ENCODE measurements at regions not wholly inside any gene's neighbourhood (a gene's known extent, or its start where the extent isn't known, plus 50 kb on each side); places are given as distances from the start of the nearest gene placed in this dataset.
"Not testable (repeated sequence)": the region's sequence is repeated elsewhere in the genome, so short reads cannot be mapped to it uniquely, and the experiment has no call there.

- no peak for DNase-seq (ENCODE audit: low read depth)
Measured at GRCh38 chr7:68707159-68707558, 891.1 kb upstream of the AUTS2 start.

DNA sequence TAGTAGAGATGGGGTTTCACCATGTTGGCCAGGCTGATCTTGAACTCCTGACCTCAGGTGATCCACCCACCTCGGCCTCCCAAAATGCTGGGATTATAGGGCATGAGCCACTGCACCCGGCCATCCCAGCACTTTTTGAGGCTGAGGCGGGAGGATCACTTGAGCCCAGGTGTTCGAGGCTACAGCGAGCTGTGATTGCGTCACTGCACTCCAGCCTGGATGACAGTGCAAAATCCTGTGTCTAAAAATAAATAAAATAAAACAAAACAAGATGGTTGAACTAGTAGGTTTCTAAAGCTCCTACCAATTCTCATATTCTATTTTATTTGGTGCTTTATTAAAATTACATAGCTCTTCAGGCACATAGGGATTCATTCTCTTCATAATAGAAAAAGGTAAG lies 890.3 kb upstream of the AUTS2 start:
- no peak for DNase-seq (ENCODE audit: low read depth)

DNA sequence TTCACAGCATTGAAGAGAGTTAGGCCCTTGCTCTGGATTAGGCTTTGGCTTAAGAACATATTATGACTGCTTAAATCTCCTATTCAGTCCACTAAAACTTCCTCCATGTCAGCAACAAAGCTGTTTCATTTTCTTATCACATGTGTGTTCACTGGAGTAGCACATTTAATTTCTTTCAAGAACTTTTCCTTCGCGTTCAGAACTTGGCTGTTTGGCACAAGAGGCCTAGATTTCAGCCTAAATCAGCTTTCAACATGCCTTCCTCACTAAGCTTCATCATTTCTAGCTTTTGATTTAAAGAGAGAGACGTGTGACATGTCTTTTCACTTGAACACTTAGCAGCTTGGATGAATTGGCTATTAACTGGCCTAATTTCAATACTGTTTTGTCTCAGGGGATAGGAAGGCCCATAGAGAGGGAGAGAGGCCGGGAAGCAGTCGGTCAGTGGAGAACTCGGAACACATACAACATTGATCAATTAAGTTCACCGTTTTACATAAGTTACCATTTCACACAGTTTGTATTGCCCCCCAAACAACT lies 885.2 kb upstream of the AUTS2 start:
- DNase-seq (ENCODE audit: low read depth), result no peak

GRCh38 chr7:68714135-68714534 lies 884.1 kb upstream of the AUTS2 start:
- not testable (repeated sequence) for DNase-seq (ENCODE audit: low read depth)

- no peak for DNase-seq (ENCODE audit: low read depth)
Measured at GRCh38 chr7:68715907-68716306, 882.4 kb upstream of the AUTS2 start.

DNA sequence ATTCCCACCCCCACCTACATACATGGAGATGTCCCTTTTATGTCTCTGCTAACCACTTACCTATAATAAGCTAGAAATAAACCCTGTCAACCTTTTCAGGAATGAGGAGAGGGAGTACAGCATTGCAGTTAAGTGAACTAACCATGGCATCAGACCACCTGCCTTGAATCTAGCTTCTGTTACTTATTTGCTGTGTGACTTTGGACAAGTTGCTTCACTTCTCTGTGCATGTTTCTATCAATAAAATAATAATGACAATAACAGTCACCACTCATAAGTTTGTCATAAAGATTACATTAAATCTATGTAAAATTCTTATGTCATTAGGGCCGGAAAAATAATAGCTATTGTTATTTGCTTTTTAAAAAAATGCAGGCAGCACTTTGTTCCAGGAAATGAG lies 881.1 kb upstream of the AUTS2 start:
- DNase-seq (ENCODE audit: low read depth), result no peak

- no peak for DNase-seq (ENCODE audit: low read depth)
Measured at GRCh38 chr7:68718097-68718551, 880.2 kb upstream of the AUTS2 start.

DNA sequence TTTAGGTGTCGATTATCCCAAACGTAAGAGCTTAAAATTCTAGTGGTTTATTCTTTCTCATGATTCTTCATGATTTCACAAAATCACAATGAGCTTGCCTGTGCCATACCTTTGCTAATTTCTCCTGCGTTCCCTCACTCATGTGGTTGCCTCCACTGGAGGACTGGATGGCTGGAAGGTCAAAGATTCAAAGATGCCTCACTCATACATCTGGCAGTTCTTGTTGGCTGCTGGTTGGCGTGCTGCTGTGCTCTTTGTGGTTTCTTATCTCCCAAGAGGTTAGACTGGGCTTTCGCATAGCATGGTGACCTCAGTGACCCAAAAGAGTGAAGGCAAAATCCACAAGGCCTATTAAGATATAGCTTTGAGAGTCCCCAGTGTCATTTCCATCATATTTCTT lies 877.6 kb upstream of the AUTS2 start:
- DNase-seq (ENCODE audit: low read depth), result no peak

GRCh38 chr7:68722044-68722443 lies 876.2 kb upstream of the AUTS2 start:
- no peak for DNase-seq (ENCODE audit: low read depth)

DNA sequence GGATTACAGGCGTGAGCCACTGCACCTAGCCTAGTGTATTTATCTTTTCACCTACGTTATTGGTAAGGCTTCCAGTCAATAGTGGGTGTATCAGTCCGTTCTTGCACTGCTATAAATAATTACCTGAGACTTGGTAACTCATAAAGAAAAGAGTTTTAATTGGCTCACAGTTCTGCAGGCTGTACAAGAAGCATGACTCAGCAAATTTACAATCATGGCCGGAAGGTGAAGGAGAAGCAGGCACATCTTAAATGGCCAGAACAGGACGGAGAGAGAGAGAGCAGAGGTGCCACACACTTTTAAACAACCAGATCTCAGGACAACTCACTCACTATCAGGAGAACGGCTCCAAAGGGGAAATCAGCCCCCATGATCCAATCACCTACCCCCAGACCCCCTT lies 873.3 kb upstream of the AUTS2 start:
- no peak for DNase-seq (ENCODE audit: low read depth)

DNA sequence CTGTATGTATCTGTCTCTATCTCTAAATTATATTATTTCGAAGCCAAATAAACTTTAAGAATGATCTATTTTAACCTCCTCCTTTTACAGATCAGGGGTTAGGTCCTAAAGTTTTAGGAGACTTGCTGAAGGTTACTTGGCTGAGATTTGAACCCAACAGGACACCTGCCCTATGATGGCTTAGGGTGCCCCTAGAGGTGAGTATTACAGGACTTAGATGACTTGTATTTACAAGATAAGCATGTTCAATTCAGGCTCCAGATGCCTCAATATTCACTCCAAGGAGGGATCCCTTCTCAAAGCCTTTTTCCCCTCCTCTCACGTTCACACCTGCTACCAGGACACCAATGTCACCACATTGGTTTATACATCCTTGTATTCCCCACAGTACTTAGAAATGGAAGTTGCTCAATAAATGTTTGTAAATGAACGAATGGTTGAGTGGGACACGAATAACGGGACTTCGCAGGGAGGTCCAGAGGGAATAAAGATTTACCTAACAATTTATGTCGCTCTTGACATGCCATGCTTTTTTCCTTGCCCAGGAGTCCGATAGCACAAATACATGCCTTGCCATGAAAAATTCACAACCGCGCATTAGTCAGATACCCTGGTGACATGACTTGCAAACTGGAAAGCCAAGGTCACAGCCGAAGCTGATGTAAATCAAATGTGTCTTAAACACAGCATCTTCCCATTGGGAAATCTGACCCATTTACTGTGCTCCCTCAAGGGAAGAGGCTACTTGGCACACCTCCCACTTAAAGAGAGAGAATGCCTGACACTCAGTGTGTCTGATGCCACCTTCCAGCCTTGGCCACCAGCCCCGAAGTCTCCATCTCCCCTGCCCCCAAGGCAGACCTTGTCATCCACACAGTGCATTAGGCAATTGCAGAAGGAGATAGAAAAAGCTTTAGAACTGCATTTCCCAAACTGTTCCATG lies 872.2 kb upstream of the AUTS2 start:
- no peak for DNase-seq (ENCODE audit: low read depth)

DNA sequence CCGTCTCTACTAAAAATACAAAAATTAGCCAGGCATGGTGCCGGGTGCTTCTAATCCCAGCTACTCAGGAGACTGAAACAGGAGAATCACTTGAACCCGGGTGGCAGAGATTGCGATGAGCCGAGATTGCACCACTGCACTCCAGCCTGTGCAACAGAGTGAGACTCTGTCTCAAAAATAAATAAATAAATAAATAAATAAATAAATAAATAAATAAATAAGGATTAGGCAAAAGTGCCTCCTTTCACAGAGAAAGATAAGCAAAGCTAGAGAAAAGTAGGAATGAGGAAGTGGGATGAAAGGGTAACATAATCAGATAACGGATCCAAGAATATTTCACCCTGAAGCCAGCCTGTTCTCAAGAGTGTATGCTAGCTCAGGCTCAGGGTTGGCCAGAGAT lies 869.6 kb upstream of the AUTS2 start:
- DNase-seq (ENCODE audit: low read depth), result not testable (repeated sequence)

GRCh38 chr7:68729371-68729770 lies 868.9 kb upstream of the AUTS2 start:
- DNase-seq (ENCODE audit: low read depth), result no peak

GRCh38 chr7:68730194-68730593 lies 868.1 kb upstream of the AUTS2 start:
- DNase-seq (ENCODE audit: low read depth), result no peak

- no peak for DNase-seq (ENCODE audit: low read depth)
Measured at GRCh38 chr7:68730964-68731363, 867.3 kb upstream of the AUTS2 start.

GRCh38 chr7:68733219-68734153 lies 864.8 kb upstream of the AUTS2 start:
- DNase-seq (ENCODE audit: low read depth), result no peak

DNA sequence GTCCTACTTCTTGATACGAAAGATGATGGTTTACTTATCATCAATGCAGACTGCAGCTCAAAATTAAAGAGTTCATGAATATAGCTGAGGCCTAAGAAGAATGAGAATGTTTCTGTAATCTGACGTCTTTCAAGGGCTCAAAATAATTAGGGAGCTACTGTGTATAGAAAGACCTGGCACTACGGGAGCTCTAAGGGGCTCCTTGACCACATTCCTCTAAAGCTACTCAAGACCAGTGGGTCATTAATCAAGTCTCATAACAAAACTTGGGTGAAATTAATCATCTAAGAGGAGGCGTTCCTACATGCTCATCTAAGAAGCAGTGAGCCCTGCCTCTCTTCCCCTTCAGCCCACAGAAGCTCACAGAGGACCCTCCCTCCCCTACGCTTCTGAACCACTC lies 863.8 kb upstream of the AUTS2 start:
- DNase-seq (ENCODE audit: low read depth), result no peak

DNA sequence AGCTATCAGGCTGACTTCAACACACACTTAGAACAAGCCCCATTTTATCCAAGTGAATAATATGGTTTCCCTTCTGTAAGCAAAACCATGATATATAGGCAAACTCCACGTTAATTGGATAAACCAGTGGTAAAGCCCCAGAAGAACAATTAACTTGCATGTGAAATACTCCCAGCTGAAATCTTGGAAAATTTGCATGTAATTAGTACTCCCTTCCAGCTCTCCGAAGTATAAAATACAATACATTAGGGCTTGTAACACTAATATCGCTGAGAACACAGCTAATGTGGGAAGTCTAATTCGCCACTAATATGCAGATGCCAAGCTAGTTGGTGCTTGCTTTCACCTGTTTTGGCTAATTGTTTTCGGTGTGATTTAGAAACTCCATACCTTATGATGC lies 859.0 kb upstream of the AUTS2 start:
- DNase-seq (ENCODE audit: low read depth), result no peak

- DNase-seq (ENCODE audit: low read depth), result no peak
Measured at GRCh38 chr7:68744036-68744435, 854.2 kb upstream of the AUTS2 start.

GRCh38 chr7:68748934-68749900 lies 849.1 kb upstream of the AUTS2 start:
- no peak for DNase-seq (ENCODE audit: low read depth)

- no peak for DNase-seq (ENCODE audit: low read depth)
Measured at GRCh38 chr7:68752485-68753178, 845.6 kb upstream of the AUTS2 start.
